Inflammatory macrophage treated with lipopolysaccharide for 1 hour (primary cell): ENCODE measurements at regions not wholly inside any gene's neighbourhood (a gene's known extent, or its start where the extent isn't known, plus 50 kb on each side); places are given as distances from the start of the nearest gene placed in this dataset.
"Not testable (repeated sequence)": the region's sequence is repeated elsewhere in the genome, so short reads cannot be mapped to it uniquely, and the experiment has no call there.

Experiments used
- DNase-seq, 2 donors: peaks; one replicate each; pipeline ENCODE4 v3.0.0-alpha.2; 2020 to 2022

DNA sequence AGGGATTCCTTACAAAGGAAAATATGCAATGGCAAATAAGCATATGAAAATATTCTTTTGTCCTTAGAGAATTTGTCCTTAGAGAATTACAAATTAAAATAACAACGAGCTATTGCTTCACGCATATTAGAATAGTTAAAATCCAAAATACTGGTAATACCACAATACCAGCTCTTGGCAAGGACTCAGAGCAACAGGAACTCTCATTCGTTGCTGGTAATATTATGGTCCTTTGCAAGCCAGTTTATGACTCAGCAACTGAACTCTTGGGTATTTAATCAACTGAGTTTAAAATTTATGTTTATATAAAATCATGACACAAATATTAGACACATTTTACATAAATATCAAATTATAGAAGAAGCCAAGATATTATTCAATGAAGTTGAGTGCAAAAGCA lies 1730.4 kb downstream of the SI start:
- DNase-seq, result no peak

DNA sequence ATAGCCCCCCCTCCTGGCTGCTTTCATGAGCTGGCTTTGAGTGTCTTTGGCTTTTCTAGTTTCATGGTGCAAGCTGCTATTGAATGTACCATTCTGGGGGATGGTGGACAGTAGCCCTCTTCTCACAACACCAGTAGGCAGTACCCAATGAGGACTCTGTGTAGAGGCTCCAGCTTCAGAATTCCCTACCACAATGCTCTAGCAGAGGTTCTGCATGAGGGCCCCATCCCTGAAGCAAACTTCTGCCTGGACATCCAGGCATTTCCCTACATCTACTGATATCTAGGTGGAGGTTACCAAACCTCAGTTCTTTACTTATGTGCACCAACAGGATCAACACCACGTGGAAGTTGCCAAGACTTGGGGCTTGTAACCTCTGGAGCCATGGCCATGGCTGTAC lies 1742.9 kb downstream of the SI start:
- DNase-seq, result no peak

DNA sequence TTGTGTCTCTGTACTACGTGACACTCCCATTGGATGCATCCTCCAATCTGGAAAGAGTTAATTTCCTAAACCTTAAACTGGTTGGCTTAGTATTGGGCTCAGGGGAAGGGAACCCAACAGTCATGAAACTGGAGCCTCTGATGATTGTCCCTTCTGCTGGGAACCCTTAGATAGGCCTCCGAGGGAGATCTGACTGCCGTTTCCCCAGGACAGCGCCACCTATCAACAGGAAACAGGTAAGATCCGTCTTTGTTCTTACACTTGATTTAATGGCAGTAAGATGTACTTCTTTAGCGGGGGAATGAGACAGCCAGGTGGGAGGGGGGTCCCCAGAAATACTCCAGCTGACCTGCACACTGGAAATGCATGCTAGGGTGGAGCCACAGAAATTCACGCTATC lies 1749.6 kb downstream of the SI start:
- no peak for DNase-seq

DNA sequence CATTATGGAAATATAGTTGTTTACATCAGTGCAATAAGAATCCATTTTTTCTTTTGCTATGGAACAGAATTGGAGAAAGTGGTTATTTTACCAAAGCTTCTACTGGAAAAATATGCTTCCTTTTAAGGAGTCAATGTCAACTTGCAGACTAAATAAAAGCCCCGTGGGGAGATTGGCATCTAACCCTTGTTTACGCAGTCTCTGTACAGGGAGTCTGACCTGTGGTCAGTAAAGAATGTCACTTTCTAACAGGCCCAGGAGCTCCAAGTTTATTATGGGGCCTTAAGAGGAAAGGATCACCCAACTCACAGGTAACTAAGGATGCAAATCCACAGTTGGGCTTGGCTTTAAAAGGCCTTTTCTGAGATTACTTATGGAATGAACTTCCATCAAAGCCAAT lies 1751.2 kb downstream of the SI start:
- DNase-seq, result no peak

DNA sequence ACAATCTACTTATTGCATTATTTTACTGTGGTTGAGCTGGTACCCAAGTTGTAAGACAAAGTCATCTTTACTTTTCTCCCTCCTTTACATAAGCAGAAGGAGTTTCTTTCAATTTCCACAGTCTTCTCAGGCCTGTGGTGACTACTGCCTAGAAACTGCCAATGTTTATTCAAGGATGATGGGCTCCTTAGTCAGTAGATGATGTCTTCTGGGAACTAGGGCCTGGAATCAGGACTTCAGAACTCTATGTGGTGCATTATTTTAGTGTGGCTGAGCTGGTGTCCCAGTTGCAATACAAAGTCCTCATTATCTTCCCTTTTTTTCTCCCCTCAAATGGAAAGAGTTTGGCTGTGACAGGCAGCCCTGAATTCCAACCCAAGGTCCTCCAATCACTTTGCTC lies 1762.5 kb downstream of the SI start:
- DNase-seq, result no peak

DNA sequence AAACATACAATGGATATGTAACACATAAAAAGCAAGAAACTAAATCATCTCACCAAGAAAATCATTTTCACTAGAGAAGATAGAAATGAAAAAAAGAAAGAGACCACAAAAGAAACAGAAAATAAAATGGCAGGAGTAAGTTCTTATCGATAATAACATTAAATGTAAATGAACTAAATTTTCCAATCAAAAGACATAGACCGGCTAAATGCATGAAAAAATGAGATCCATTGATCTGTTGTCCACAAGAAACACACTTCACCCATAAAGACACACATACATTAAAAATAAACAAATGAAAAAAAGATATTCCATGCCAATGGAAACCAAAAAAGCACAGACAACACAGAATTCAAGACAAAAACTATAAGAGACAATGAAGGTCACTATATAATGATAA lies 1771.9 kb downstream of the SI start:
- DNase-seq, result no peak

DNA sequence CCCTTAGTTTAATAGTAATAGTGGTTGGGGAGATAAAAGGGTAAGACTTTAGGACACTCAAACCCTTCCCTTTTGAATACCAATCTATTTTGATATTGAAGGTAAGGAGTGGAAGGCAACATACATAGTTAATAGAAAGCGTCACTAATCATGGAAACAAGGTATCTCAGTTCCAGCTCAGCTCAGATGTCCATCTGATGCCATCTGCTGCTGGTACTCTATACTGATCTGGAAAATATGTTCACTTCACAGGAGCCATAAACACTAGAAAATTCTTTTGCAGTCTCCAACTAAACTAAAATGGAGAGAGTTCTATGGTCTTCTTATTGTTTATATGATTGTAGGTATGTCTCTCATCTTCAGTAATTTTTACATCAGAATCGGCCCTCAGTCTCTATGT lies 1777.1 kb downstream of the OTOL1 start:
- no peak for DNase-seq

DNA sequence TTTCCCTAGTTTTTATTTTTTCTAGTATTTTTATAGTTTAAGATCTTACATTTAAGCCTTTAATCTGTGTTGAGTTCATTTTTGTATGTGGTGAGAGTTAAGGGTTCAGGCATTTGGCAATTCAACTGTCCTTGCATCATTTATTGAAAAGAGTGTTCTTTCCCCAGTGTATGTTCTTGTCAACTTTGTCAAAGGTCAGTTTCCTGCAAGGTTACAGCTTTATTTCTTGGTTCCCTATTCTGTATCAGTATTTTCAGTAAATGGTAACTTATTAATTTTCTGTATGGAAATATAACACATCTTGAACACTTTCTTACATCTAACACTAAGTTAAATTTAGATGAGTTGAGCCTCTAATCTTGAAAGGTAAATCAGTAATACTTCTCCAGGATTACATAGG lies 1770.1 kb downstream of the OTOL1 start:
- no peak for DNase-seq

DNA sequence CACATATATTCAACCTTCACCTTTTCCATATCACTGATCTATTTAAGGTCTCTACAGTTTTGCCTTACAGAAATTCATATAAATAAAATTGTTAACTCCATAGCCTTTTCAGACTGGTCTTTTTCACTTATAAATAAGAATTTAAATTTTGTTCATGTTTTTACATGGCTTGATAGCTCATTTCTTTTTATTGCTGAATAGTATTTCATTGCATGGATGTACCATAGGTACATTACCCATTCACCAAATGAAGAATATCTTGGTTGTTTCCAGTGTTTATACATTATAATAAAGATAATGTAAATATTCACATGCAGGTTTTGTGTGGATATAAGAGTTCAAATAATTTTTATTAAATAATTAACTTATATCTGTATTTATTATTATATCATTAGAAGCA lies 1765.0 kb downstream of the OTOL1 start:
- DNase-seq, result no peak

DNA sequence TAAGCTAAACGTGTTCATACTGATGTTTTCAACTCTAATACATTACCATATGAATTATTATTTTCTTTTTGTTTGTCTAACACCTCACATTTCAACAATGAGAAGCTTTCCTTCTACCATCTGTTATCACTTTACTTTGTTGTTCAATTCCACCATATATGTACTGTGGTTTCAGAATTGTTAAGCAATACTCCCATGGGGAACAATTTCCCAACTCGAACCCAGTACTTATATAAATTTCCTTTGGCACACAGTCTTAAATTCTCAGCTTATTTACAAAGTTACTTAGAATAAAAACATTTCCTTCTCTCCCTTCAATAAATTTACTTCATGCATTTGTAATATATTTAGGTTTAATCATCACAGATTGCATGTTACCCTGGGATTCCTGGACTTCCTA lies 1764.4 kb downstream of the OTOL1 start:
- DNase-seq, result no peak

DNA sequence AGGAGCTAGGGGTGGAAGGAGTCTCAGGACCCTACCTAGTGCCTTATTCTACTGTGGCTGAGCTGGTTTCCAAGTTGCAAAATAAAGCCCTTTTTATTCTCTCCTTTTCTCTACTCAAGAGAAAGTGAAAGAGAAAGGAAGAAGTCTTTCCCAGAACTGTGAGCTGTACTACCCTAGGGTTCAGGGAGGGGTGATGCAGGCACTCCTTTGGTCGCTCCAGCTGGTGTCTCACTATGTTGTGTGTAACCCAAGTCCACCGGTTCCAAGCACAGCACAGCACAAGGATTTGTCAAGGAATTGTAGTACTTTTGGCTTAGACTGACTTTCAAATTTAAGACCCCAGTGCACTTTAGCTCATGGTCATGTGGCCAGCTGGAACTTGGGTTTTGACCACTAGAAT lies 1721.7 kb downstream of the OTOL1 start:
- no peak for DNase-seq

DNA sequence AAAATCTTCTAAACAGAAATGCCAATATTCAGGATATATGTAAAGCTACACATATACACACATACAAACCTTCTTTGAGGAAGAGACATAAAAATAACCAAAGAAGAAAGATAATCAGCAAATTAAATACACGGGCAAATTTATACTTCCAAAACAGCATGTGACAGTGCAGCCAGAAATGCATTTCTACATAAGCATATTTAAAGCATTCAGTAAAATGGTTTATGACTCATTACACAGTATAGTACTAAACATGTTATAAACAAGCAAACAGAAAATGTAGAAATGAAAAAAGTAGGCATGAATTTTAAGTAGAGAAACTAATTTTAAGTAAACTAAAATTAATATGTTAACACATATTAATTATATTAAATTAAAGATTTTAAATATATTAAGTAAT lies 1717.2 kb downstream of the OTOL1 start:
- no peak for DNase-seq

DNA sequence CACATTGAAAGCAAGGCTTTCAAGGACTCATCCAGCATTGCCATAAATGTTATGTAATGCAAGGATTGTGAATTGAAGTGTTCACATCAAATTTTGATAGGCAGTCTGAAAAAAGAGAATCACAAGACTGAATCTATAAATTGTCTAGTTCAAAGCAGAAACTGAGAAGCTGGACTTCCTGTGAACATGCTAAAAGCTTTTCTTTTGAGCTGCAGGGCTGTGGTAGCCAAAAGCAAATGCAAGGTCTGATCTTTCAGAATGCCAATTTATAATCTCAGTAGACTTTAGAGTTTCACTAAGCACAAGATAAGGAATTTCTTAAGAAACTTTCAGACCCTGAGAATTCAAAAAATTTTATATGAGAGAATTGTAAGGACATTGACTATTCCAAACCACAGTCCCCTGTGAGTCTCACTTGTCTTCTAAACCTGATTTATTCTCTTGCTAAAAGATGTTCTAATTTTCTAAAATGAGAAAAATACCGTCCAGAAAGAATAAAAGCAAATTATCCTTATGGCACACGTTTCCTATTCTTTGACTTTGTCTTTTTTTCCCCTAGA lies 1700.3 kb downstream of the OTOL1 start:
- no peak for DNase-seq

DNA sequence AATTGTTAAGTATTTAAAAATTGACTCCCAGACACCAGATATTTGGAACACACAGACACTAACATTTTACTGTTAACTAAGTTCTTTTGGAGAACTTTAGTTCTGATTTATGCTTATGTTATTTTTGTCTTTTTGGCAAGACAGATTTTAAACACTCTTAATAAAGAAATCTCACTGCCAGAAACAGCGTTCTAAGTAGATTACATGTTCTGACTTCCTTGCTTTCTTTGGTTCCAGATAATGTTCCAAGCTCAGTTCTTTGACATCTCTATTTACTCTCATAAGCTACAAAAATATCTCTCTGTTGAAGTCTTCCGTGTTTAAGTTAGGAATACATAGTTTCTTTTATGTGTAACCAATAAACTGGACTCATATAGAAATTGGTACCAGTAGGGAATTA lies 1699.6 kb downstream of the OTOL1 start:
- no peak for DNase-seq

DNA sequence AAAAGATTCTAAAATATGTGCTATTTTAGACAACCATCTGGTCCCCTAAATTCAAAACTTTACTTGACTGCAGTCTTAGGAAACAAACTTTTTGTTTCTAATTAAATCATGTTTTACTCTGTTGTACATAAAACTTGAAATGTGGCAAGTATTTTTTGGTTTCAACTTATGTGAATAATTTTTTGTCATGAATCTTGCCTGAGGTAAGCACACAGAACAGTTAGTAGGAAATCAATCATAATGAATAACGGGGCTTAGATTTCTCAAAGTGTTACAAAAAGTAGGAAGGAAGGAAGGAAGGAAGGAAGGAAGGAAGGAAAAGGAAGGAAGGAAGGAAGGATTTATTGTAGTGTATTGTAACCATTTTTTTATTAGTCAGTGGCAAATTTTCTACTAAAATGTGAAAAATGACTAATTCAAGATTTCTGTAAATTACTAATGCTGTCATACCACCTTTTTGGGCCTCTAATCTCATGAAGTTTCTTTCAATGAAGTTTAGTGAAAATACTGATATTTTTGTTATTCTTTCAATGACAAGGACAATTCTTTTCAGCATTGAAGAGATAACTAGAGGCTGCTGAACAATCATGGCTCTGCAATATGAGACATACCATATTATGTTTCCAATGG lies 1689.2 kb downstream of the OTOL1 start:
- DNase-seq, result no peak

DNA sequence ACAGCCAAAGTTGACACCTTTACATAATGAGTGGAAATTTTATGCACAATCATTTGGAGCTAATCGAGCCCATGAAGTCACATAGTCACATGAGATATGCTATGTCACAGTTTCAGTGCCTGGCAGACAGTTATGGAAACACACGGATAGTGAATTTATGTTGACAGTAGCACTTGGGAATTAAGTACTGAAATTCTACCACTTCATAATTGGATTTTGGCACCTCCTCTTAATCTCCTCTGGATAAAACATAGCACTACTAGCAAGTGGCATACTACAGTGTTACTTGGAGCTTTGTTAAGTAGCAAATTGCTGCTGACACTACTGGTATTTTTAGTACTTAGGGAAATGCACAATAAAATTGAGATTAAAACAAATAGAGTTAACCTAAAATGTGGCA lies 1679.4 kb downstream of the OTOL1 start:
- DNase-seq, result no peak

DNA sequence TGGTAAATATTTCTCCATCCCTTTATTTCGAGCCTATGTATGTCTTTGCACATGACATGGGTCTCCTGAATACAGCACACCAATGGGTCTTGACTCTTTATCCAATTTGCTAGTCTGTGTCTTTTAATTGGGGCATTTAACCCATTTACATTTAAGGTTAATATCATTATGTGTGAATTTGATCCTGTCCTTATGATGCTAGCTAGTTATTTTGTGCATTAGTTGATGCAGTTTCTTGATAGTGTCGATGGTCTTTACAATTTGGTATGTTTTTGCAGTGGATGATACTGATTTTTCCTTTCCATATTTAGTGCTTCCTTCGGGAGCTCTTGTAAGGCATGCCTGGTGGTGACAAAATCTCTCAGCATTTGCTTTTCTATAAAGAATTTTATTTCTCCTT lies 1675.9 kb downstream of the OTOL1 start:
- DNase-seq, result not testable (repeated sequence)

DNA sequence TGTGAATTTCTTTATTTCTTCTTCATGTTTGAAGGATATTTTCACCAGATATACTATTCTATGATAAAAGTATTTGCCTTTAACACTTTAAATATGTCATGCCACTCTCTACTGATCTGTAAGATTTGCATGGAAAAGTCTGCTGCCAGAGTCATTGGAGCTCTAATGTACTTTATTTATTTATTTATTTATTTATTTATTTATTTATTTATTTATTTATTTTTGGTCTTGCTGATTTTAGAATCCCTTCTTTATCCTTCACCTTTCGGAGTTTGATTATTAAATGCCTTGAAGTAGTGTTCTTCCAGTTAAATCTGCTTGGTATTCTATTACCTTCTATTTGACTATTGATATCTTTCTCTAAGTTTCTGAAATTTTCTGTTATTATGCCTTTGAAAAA lies 1669.6 kb downstream of the OTOL1 start:
- no peak for DNase-seq

DNA sequence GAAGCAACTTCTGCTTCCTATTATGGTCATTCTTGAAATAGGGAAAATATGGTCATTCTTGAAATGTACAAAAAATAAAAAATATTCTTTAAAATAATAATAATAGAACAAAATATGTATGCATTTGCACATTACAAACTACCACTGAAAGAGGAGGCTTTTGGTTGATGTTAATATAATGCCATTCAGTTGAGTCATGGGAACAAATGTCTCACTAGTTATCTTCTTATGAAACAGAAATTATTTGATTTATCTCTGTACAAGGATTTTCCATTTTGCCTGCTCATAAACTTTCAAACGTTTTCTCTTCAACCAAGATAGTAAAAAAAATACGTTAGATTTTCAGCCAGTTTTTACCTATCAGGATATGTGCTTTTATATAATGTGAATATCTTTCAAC lies 1662.7 kb downstream of the OTOL1 start:
- no peak for DNase-seq

DNA sequence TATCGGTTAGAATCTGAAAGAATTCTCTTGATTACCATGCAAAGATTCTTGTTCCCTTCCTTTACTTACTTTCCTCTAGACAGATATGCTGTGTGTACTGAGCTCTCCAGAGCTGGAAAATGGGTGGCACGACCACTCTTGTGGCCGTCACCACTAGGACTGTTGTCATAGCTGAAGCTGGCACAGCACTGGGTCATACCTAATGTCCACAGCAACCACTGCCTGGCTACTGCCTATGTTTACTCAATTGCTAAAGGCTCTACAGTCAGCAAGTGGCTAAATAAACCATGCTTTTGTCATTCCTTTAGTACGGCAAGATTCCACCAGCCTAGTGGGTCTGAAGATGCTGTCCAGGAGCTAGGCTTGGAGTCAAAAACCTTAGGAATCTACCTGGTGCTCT lies 1643.0 kb downstream of the OTOL1 start:
- no peak for DNase-seq

DNA sequence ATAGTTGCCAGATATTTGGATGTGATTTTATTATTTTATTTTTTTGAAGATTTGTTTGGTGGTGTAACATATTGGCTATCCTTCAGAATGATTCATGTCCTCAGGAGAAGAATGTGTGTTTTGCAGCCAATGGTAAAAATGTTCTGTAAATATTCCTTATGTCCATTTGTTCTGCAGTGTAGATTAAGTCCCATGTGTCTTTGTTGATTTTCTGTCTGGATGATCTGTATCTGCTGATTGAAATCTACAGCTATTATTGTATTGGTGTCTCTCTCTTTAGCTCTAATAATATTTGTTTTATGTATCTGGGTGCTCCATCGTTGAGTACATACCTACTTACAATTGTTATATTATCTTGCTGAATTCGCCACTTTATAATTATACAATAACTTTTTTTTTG lies 1641.7 kb downstream of the OTOL1 start:
- no peak for DNase-seq

DNA sequence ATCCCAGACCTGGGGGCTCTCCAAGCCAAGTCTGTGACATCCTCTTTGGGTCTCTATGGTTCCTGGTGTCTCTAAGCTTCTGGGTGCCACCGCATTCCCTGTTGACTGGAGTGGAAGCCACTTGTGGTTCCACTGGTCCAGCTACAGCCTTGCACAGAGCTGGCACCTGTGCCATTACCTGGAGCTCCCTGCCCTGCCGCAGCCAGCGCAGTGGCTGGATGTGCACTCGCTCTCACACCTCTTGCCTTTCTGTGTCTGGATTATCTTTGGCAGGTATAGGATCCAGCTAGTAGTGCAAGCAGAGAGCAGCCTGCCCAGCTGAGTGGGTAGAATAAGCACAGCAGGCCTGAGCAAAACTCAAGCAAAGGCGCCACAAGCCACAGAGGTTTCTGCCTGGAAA lies 1635.5 kb downstream of the OTOL1 start:
- no peak for DNase-seq

DNA sequence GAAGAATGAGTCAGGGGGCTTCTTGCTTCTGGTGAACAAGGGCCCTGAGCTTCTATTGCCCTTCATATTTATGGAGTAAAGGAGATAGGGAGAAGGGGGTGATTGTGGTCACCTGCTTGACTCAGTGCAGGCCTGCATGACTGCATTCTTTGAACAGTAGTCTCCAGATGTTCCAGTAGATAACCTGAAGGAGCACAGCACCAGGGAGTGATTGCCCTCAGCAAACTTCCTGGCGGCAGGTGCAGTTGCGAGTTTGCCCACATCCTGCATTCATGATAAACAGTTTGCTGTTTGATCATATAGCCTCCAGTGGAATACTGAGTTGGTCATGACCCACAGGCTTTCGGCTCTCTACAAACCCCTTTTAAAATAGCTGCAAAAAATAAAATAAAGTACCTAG lies 1632.7 kb downstream of the OTOL1 start:
- no peak for DNase-seq

DNA sequence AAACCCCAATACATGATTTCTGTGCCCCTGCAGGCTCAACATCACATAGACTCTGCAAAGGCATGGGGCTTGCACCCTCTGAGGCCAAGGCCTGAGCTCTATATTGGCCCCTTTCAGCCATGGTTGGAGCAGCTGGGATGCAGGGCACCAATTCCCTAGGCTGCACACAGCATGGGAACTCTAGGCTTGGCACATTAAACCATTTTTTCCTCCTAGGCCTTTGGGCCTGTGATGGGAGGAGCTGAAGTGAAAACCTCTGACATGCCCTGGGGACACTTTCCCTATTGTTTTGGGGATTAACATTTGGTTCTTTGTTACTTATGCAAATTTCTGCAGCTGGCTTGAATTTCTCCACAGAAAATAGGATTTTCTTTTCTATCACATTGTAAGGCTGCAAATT lies 1629.5 kb downstream of the OTOL1 start:
- no peak for DNase-seq
